Vagina (tissue), 2 donors: ENCODE measurements at regions not wholly inside any gene's neighbourhood (a gene's known extent, or its start where the extent isn't known, plus 50 kb on each side); places are given as distances from the start of the nearest gene placed in this dataset.

ENCODE experiments used
- POLR2AphosphoS5 ChIP-seq, 2 donors: sonication (generic); formaldehyde crosslinking; IDR thresholded peaks; one replicate each; pipeline ENCODE4 v1.9.0; 2017; ENCODE audit warnings: antibody characterized with exemption in 2 of 2, mild to moderate bottlenecking in 2 of 2, low read depth in 1 of 2; ENCODE audit not compliant: insufficient read depth in 1 of 2
- TF ChIP-seq, protein P1 (sequence below), 3 experiments: fragments of 450-650 bp in 2 of 3; fragments of 200-600 bp in 1 of 3; sonication (generic) in 1 of 3; IDR thresholded peaks; one replicate each; pipeline ENCODE4 v1.5.1; 2017 to 2019; ENCODE audit warnings: antibody characterized with exemption in 3 of 3, mild to moderate bottlenecking in 2 of 3, moderate library complexity in 2 of 3

DNA sequence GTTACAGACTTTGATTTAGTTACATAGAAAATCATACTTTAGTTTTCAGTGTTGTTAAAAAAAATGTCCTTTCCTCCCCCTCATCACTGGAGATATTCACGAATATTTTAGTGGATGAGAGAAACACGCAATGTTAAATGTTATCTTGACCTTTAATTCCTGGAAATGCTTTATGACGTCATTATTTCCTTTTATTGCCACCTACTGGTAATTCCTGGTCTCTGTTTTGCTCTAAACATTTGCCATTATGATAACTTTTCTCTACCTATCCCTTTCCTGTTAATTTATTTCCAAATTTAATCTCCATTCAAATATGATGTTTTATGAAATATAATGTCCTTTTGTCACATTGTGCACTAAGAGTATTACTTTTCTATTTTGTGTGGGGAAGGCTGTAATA is 770.6 kb downstream of the FAM181B start:
- TF ChIP-seq, protein P1, sequence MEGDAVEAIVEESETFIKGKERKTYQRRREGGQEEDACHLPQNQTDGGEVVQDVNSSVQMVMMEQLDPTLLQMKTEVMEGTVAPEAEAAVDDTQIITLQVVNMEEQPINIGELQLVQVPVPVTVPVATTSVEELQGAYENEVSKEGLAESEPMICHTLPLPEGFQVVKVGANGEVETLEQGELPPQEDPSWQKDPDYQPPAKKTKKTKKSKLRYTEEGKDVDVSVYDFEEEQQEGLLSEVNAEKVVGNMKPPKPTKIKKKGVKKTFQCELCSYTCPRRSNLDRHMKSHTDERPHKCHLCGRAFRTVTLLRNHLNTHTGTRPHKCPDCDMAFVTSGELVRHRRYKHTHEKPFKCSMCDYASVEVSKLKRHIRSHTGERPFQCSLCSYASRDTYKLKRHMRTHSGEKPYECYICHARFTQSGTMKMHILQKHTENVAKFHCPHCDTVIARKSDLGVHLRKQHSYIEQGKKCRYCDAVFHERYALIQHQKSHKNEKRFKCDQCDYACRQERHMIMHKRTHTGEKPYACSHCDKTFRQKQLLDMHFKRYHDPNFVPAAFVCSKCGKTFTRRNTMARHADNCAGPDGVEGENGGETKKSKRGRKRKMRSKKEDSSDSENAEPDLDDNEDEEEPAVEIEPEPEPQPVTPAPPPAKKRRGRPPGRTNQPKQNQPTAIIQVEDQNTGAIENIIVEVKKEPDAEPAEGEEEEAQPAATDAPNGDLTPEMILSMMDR (IDR thresholded peaks at IDR 0.05), result no peak
- no peak for TF ChIP-seq POLR2AphosphoS5 (IDR thresholded peaks at IDR 0.05; ENCODE audit: insufficient read depth in 1 of 2, low read depth in 1 of 2)
